H9 (cell line): ENCODE measurements at regions not wholly inside any gene's neighbourhood (a gene's known extent, or its start where the extent isn't known, plus 50 kb on each side); places are given as distances from the start of the nearest gene placed in this dataset.

Source experiments
- DNase-seq: peaks from one replicate; pipeline ENCODE4 v3.0.0-alpha.2; 2017
- H2AFZ ChIP-seq: one replicate; pipeline ENCODE4 v1.6.1; 2013; ENCODE audit warnings: mild to moderate bottlenecking, low read length, control low read depth, moderate library complexity
- H2AK5ac ChIP-seq: 2 replicates; pipeline ENCODE4 v1.6.1; 2013; ENCODE audit warnings: low read length, control low read depth, mixed read lengths; ENCODE audit not compliant: insufficient read length
- H2BK120ac ChIP-seq: one replicate; pipeline ENCODE4 v1.6.1; 2013; ENCODE audit warnings: low read depth, mild to moderate bottlenecking, low read length, control low read depth, inconsistent platforms; ENCODE audit not compliant: poor library complexity, severe bottlenecking
- H2BK12ac ChIP-seq: 2 replicates; pipeline ENCODE4 v1.6.1; 2013; ENCODE audit warnings: low read length, control low read depth, mixed read lengths, low read depth; ENCODE audit not compliant: insufficient read length
- H2BK15ac ChIP-seq: 2 replicates; pipeline ENCODE4 v1.6.1; 2013; ENCODE audit warnings: low read depth, low read length, control low read depth
- H2BK20ac ChIP-seq: one replicate; pipeline ENCODE4 v1.6.1; 2013; ENCODE audit warnings: low read depth, mild to moderate bottlenecking, low read length, control low read depth, inconsistent platforms; ENCODE audit not compliant: poor library complexity, severe bottlenecking
- H2BK5ac ChIP-seq: 2 replicates; pipeline ENCODE4 v1.6.1; 2013; ENCODE audit warnings: low read length, control low read depth, mixed read lengths; ENCODE audit not compliant: insufficient read length
- H3K14ac ChIP-seq: 2 replicates; pipeline ENCODE4 v1.6.1; 2013; ENCODE audit warnings: low read length, control low read depth; ENCODE audit not compliant: insufficient read depth
- H3K18ac ChIP-seq: 2 replicates; pipeline ENCODE4 v1.6.1; 2013; ENCODE audit warnings: low read depth, mild to moderate bottlenecking, mixed read lengths, low read length, control low read depth; ENCODE audit not compliant: insufficient read length
- H3K23ac ChIP-seq: 2 replicates; pipeline ENCODE4 v1.6.1; 2013; ENCODE audit warnings: low read length, control low read depth, mixed read lengths, low read depth; ENCODE audit not compliant: insufficient read length
- H3K23me2 ChIP-seq: 2 replicates; pipeline ENCODE4 v1.6.1; 2013; ENCODE audit warnings: low read depth, mild to moderate bottlenecking, mixed read lengths, low read length, control low read depth; ENCODE audit not compliant: insufficient read length, poor library complexity, severe bottlenecking
- H3K27ac ChIP-seq: 2 replicates; pipeline ENCODE4 v1.5.1; 2013; ENCODE audit warnings: low read length, control low read depth, mixed read lengths, low read depth; ENCODE audit not compliant: insufficient read length
- H3K27me3 ChIP-seq: 2 replicates; pipeline ENCODE4 v1.6.1; 2013; ENCODE audit warnings: low read length, control low read depth, inconsistent platforms; ENCODE audit not compliant: insufficient read depth
- H3K4ac ChIP-seq: 2 replicates; pipeline ENCODE4 v1.6.1; 2013; ENCODE audit warnings: low read depth, mild to moderate bottlenecking, control low read depth, inconsistent platforms, low read length, moderate library complexity
- H3K4me1 ChIP-seq: 2 replicates; pipeline ENCODE4 v1.6.1; 2013; ENCODE audit warnings: low read length, control low read depth, inconsistent platforms; ENCODE audit not compliant: insufficient read depth
- H3K4me2 ChIP-seq: 2 replicates; pipeline ENCODE4 v1.6.1; 2013; ENCODE audit warnings: low read length, control low read depth, mixed read lengths; ENCODE audit not compliant: insufficient read length, insufficient read depth
- H3K56ac ChIP-seq: 2 replicates; pipeline ENCODE4 v1.6.1; 2013; ENCODE audit warnings: low read depth, mild to moderate bottlenecking, mixed read lengths, low read length, control low read depth; ENCODE audit not compliant: insufficient read length
- H3K79me1 ChIP-seq: 2 replicates; pipeline ENCODE4 v1.6.1; 2013; ENCODE audit warnings: low read depth, mild to moderate bottlenecking, moderate library complexity, low read length, control low read depth, inconsistent platforms; ENCODE audit not compliant: insufficient read depth, poor library complexity, severe bottlenecking
- H3K79me2 ChIP-seq: 2 replicates; pipeline ENCODE4 v1.6.1; 2013; ENCODE audit warnings: low read length, control low read depth, inconsistent platforms; ENCODE audit not compliant: insufficient read depth
- H3K9ac ChIP-seq: 2 replicates; pipeline ENCODE4 v1.6.1; 2013; ENCODE audit warnings: low read length, control low read depth, mixed read lengths; ENCODE audit not compliant: insufficient read length; ENCODE audit errors: extremely low read depth
- H3K9me3 ChIP-seq: one replicate; pipeline ENCODE4 v1.6.1; 2013; ENCODE audit warnings: low read depth, low read length, inconsistent platforms; ENCODE audit not compliant: control insufficient read depth
- H3T11ph ChIP-seq: one replicate; pipeline ENCODE4 v1.6.1; 2013; ENCODE audit warnings: mild to moderate bottlenecking, low read length, control low read depth, inconsistent platforms
- H4K20me1 ChIP-seq: one replicate; pipeline ENCODE4 v1.6.1; 2013; ENCODE audit not compliant: control insufficient read depth, insufficient read length, insufficient read depth
- H4K5ac ChIP-seq: 2 replicates; pipeline ENCODE4 v1.6.1; 2013; ENCODE audit warnings: low read depth, mild to moderate bottlenecking, mixed read lengths, low read length, control low read depth; ENCODE audit not compliant: insufficient read length
- H4K8ac ChIP-seq: replicated peaks from 2 replicates; pipeline ENCODE4 v1.6.1; 2013; ENCODE audit warnings: low read length, control low read depth, mixed read lengths, low read depth; ENCODE audit not compliant: insufficient read length
- H4K91ac ChIP-seq: 2 replicates; pipeline ENCODE4 v1.6.1; 2013; ENCODE audit warnings: low read depth, mild to moderate bottlenecking, moderate library complexity, mixed read lengths, low read length, control low read depth; ENCODE audit not compliant: insufficient read length
- H3K27ac Mint-ChIP-seq, 3 experiments: 2 replicates in 2 of 3; 3 replicates in 1 of 3; pipeline ENCODE4 v1.8.0; 2020 to 2021; ENCODE audit warnings: mixed read lengths in 3 of 3, mild to moderate bottlenecking in 1 of 3, moderate library complexity in 1 of 3
- H3K27me3 Mint-ChIP-seq: 2 replicates; pipeline ENCODE4 v1.8.0; 2021; ENCODE audit warnings: low read depth, mild to moderate bottlenecking, moderate library complexity, mixed read lengths
- H3K36me3 Mint-ChIP-seq, 3 experiments: 2 replicates in 2 of 3; 3 replicates in 1 of 3; pipeline ENCODE4 v1.8.0; 2020 to 2021; ENCODE audit warnings: low read depth in 3 of 3, mixed read lengths in 3 of 3; ENCODE audit not compliant: insufficient read depth in 1 of 3
- H3K4me1 Mint-ChIP-seq, 2 experiments: 2 replicates each; pipeline ENCODE4 v1.8.0; 2020; ENCODE audit warnings: mixed read lengths in 2 of 2
- H3K4me3 Mint-ChIP-seq, 2 experiments: 2 replicates in 1 of 2; 3 replicates in 1 of 2; pipeline ENCODE4 v1.8.0; 2020 to 2021; ENCODE audit warnings: mild to moderate bottlenecking in 2 of 2, mixed read lengths in 2 of 2, moderate library complexity in 1 of 2
- H3K9me3 Mint-ChIP-seq, 2 experiments: 2 replicates in 1 of 2; 3 replicates in 1 of 2; pipeline ENCODE4 v1.8.0; 2020; ENCODE audit warnings: mild to moderate bottlenecking in 2 of 2, mixed read lengths in 2 of 2, moderate library complexity in 1 of 2
- WGBS: extraction: QIAGEN DNeasy Blood & Tissue Kit; methylation state at CpG from one replicate; pipeline ENCODE4 v1.1.7; 2013; ENCODE audit warnings: missing lambda C conversion rate, low lambda C conversion rate, mixed read lengths; ENCODE audit not compliant: insufficient read length; ENCODE audit errors: extremely low coverage; 5-methylcytosine and 5-hydroxymethylcytosine counted together
- TF ChIP-seq, protein P1 (sequence below): fragments of 200-600 bp; sonication (generic); conservative IDR thresholded peaks from 3 replicates; pipeline ENCODE4 v1.8.0; 2021; ENCODE audit warnings: antibody characterized with exemption, mild to moderate bottlenecking

DNA sequence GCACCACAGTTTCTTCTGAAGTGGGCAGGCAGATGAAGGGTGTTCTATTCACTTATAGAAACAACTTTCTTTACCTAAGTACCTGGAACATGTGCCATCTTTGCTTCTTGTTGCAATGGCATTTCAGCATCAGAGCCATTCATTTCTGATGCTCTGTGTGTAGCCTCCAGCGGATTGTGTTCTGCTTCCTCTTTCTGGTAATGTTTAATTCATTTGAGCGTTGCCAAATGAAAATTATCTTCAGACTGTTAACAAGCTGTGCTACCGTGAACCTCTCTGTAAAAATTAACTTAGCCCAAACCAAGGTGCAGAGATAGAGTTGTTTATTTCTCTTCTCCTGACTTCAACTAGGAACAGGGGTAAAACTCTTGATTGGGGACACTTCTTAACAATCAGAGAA is 302.0 kb downstream of the EDEM1 start:
- no peaks in the 10 kb centered on the region for H3K79me2 ChIP-seq
- no peak overlapping the region for H3T11ph ChIP-seq
- H3K56ac ChIP-seq = no peak overlapping the region
- no peaks in the 10 kb centered on the region for H3K4me1 ChIP-seq
- Mint-ChIP-seq H3K4me1 (no peaks in the 10 kb centered on the region), H3K4me3 (no peak overlapping the region), H3K9me3 (no peaks in the 10 kb centered on the region), H3K27ac (no peak overlapping the region), H3K36me3 (no peaks in the 10 kb centered on the region), H3K27me3 (no peaks in the 10 kb centered on the region; the same call in 1 of the 2 replicates)
- H2BK5ac ChIP-seq = no peak overlapping the region
- H2AFZ ChIP-seq = no peak overlapping the region
- H2BK15ac ChIP-seq = no peak overlapping the region
- TF ChIP-seq, protein P1, sequence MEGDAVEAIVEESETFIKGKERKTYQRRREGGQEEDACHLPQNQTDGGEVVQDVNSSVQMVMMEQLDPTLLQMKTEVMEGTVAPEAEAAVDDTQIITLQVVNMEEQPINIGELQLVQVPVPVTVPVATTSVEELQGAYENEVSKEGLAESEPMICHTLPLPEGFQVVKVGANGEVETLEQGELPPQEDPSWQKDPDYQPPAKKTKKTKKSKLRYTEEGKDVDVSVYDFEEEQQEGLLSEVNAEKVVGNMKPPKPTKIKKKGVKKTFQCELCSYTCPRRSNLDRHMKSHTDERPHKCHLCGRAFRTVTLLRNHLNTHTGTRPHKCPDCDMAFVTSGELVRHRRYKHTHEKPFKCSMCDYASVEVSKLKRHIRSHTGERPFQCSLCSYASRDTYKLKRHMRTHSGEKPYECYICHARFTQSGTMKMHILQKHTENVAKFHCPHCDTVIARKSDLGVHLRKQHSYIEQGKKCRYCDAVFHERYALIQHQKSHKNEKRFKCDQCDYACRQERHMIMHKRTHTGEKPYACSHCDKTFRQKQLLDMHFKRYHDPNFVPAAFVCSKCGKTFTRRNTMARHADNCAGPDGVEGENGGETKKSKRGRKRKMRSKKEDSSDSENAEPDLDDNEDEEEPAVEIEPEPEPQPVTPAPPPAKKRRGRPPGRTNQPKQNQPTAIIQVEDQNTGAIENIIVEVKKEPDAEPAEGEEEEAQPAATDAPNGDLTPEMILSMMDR = no peak
- H3K27ac ChIP-seq = no peak overlapping the region
- H3K9ac ChIP-seq = no peak overlapping the region
- no peaks in the 10 kb centered on the region for H3K9me3 ChIP-seq
- H3K14ac ChIP-seq = no peak overlapping the region
- H2AK5ac ChIP-seq = no peak overlapping the region
- H3K4ac ChIP-seq = no peak overlapping the region
- no peak overlapping the region for H2BK120ac ChIP-seq
- H2BK20ac ChIP-seq = no peak overlapping the region
- H2BK12ac ChIP-seq = no peak overlapping the region
- H3K18ac ChIP-seq = no peak overlapping the region
- no peak overlapping the region for H3K23ac ChIP-seq
- no peaks in the 10 kb centered on the region for H4K20me1 ChIP-seq
- no peak overlapping the region for H4K8ac ChIP-seq
- H3K27me3 ChIP-seq = no peaks in the 10 kb centered on the region
- H3K4me2 ChIP-seq = no peak overlapping the region
- H3K79me1 ChIP-seq = no peaks in the 10 kb centered on the region
- H4K91ac ChIP-seq = no peak overlapping the region
- DNase-seq = no peak
- H4K5ac ChIP-seq = no peak overlapping the region
- no peaks in the 10 kb centered on the region for H3K23me2 ChIP-seq
- WGBS = no CpG with 5 or more reads among the region's 3 CpGs
